HG02642 (cell line): ENCODE measurements at regions not wholly inside any gene's neighbourhood (a gene's known extent, or its start where the extent isn't known, plus 50 kb on each side); places are given as distances from the start of the nearest gene placed in this dataset.

Source experiments
- ATAC-seq: cut with Tn5 transposase; IDR thresholded peaks from one replicate; pipeline ENCODE4 v1.9.1; 2021; ENCODE audit warnings: mild to moderate bottlenecking; ENCODE audit not compliant: unreplicated experiment, poor library complexity

GRCh38 chr4:3830774-3831528, 64.8 kb downstream of the ADRA2C start:
- no peak for ATAC-seq

- no peak for ATAC-seq
Measured at GRCh38 chr4:3831529-3832150, 65.5 kb downstream of the ADRA2C start.

- no peak for ATAC-seq
Measured at GRCh38 chr4:3832536-3833220, 66.5 kb downstream of the ADRA2C start.

DNA sequence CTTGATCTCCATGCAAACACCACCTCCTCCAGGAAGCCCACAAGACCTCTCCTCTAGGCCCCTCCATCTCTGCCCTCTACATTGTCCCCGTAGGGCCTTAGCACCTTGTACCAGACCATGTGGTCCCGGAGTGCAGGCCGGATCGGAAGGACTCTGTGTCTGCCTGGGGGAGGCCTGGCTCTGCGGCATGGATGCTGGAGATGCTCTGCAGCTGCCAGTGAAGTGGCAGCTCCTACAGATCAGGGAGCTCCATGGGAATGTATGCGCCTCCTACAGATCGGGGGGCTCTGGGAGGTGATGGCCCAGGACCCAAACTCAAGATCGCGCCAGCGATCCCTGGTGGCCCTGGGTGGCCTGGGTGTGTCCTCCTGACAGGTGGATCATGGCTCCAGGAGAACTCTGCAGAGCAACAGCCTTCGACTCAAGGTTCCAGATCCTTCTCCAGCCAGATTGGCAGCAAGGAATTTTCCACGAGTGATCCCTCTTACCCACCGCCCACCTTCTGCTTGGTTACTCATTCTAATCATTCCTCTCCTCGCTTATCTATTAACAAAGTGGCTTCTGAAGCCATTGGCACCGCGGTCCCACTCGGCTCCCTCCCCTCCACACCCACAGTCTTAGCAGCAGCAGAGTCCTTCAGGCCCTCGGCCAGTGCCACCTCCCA, 67.3 kb downstream of the ADRA2C start:
- ATAC-seq, result no peak

DNA sequence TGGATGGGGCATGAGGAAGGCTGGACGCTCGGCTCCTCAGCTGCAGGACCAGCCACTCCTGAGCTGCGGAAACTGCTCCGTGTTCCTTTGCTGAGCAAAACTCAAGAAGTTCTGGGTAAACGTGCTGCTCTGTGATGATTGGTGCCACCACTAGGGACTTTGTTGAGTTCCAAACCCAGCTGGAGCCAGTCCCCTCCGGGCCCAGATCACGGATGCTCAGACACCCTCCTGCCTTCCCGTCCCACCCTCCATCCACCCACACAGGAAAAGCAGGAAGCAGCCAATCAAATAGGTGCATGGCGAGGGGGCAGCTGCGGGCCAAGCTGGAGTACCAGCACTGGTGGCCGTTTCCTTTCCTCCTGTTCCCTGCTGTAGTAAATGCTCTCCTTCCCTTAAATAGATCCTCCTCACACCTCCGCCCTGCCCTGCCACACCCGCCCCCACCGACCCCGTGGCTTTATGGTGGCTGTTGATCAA, 68.0 kb downstream of the ADRA2C start:
- no peak for ATAC-seq

GRCh38 chr4:3834663-3835521, 68.7 kb downstream of the ADRA2C start:
- no peak for ATAC-seq

GRCh38 chr4:3835527-3836405, 69.6 kb downstream of the ADRA2C start:
- no peak for ATAC-seq

DNA sequence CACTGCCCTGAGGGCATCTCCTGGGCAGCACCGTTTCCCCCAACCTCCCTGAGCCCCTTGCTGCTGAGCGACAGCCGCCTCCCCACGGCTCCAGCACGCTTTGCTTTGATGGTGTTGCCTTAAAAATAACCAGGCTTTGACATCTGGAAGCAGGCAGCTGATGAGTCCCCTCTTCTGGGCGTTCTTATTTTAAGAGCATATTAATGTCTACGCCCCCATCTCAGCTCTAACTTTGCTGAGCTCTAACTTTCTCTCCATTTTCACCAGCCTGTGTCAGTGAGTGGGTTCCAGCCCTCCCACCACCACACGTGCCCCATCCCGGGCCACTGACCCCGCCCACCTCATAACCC, 70.2 kb downstream of the ADRA2C start:
- ATAC-seq, result no peak

- ATAC-seq, result no peak
Measured at GRCh38 chr4:3836756-3837601, 70.8 kb downstream of the ADRA2C start.

DNA sequence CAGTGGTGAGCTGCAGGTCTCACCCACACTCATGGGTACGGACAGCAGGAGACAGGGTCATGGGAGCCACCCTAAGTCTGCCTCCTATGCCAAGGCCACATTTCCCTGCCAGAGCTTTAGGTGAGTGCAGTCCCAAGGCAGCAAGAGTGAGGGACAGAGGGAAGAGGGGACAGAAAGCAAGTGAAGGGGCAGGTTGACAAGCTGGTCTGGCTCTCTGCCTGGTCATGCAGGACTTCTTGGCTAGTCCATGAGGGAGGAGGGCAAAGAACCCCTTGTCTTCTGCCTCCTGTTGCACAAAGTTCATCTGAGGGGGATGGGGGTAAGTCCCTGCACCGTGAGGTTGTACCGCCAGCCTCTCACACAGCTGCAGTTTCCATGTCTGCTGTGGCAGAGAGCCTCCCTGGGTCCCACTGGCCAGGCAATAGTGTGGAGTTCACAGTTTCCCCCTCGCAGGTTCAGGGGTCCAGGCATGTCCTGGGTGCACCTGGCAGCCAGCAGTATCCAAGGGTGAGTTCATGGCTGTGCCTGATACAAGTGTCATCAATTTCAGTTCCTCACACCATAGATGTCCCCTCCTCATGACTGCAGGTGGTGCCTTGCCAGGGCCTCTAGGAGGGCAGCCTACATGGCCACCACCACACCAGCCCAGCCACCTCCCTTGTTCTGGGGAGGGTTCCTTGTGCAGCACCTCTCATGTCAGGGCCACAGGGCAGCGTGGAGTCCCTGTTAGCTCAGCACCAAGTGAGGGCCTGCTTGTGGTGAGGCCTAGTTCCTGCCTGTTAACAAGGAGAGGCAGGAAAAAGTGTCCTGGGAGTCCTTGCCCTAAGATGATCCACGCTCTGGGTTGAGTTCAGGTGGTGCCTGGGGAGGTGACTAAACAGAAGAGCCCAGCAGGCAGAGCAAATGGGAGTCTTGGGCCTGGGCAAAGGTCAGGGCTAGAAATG, 72.5 kb downstream of the ADRA2C start:
- no peak for ATAC-seq

- no peak for ATAC-seq
Measured at GRCh38 chr4:3845094-3845743, 79.0 kb downstream of the ADRA2C start.

DNA sequence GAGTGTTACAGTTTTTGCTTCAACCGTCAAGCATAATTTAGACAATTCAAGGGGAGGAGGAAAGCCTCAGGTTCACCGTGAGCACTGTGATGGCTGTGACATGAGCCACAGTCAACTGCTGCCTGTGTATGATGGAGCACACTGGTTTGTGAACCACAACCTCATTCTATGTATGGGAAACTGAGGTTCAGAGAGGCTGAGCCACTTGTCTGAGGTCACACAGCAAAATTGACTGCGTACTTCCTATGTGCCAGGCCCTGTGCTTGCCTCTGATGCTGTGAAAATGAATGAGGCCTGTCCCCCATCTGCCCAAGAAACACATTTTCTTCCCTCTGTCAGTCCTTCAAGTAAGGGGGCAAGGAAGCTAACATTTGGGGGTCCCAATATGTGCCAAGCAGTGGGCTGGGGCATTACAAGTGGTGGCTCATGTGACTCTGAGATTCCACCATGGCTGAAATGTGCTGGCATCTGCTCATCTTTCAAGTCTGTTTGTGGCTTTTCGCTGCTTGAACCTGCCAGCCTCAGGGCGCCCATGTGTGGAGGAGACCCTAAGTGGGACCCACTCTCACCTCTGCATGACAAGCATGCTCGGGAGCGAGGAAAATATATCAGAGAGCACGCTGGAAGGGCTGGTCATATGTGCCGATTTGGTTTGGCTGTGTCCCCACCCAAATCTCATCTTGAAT, 79.7 kb downstream of the ADRA2C start:
- no peak for ATAC-seq

DNA sequence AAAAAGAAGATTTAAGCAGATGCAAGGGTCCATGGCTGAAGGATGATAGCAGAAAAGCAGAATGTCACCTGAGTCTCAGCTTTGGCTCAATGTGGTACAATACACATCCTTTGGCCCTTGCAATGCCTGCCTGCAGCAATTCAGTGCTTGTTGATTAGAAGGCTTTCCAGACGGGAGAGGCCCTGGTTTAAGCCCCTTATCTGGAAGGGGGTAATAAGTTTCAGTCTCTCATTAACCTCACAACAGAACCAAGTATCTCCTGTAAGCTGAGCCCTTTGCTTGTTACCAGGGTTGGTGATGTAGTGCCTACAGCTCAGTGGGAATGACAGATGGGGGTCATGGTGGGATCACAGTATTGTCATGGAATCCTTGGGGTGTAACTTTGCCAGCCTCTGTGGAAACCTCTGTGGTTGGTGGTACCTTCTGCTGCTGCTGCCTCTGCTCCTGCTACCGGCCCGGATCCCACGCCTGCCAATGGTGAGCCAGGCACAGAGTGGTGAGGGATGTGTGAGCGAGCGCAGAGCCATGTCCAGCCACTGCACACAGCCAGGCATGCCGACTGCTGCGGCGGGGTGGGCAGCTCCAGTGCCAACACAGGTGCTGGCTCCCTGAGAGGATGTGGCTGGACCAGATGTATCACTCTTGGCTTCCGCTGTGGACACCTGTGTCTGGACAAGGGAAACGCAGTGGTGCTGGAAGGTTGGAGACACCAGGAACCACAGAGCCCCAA, 81.2 kb downstream of the ADRA2C start:
- no peak for ATAC-seq

DNA sequence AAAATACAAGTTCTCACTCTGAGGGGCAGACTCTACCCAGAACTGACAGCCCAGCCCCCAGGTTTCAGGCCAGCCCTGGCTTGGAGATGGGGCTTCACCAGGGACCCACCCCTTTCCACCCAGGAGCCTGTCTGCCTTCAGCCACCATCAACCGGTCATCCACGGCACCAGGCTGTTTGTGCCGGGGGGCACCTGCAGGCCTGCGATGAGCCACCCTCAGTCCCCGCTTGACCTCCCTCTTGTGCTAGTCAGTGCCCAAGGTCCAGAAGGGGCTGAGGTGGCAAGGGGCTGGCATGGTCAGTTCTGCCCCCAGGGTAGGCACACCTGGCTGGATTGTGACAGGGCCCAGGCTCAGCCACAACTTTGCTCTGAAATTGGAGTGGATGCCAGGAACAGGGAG, 82.1 kb downstream of the ADRA2C start:
- no peak for ATAC-seq

DNA sequence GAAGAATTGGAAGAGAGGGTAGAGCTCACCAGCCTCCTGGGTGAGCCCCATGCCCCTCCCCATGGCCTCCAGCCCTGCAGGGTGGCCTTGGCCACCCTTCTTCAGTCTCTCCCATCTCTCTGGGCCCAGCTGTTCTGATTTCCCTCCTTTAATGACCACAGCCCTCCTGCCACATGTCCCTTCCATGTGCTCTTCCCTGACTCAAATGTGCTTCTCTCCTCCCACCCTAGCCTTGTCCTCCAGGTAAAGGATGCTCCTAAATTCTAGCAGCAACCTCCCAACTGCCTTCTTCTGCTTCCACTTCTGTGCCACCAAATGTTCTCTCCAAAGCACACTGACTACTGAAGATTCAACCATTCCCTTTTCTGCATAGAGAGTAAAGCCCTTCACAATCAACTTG, 83.0 kb downstream of the ADRA2C start:
- no peak for ATAC-seq
